ENCODE measurements at regions not wholly inside any gene's neighbourhood (a gene's known extent, or its start where the extent isn't known, plus 50 kb on each side); places are given as distances from the start of the nearest gene placed in this dataset.

GRCh38 chr10:75347186-75347585 is 54.4 kb downstream of the ZNF503 start:
- no peak for DNase-seq (ENCODE audit: low spot score in 2 of 2)
- no peak for FAIRE-seq

GRCh38 chr10:75345738-75346137 is 55.8 kb downstream of the ZNF503 start:
- FAIRE-seq = no peak
- DNase-seq (ENCODE audit: low spot score in 2 of 2) = no peak

GRCh38 chr10:75344170-75344569 is 57.4 kb downstream of the ZNF503 start:
- FAIRE-seq (no peak), DNase-seq (ENCODE audit: low spot score in 2 of 2) (no peak)

GRCh38 chr10:75342397-75342796 is 59.2 kb downstream of the ZNF503 start:
- FAIRE-seq = no peak
- DNase-seq (ENCODE audit: low spot score in 2 of 2) = no peak

- DNase-seq (ENCODE audit: low spot score in 2 of 2) (no peak), FAIRE-seq (no peak)
These were observed 65.6 kb downstream of the ZNF503 start for GRCh38 chr10:75335983-75336382.

- no peak for DNase-seq (ENCODE audit: low spot score in 2 of 2)
These were observed 66.4 kb downstream of the ZNF503 start for GRCh38 chr10:75335191-75335590.

GRCh38 chr10:75334720-75335119 is 66.8 kb downstream of the ZNF503 start:
- DNase-seq (ENCODE audit: low spot score in 2 of 2) = no peak
- no peak for FAIRE-seq

More at GRCh38 chr10:75335191-75335590, 66.4 kb downstream of the ZNF503 start:
- no peak for FAIRE-seq

GRCh38 chr10:75332081-75332480 is 69.5 kb downstream of the ZNF503 start:
- FAIRE-seq = no peak

GRCh38 chr10:75331081-75331480 is 70.5 kb downstream of the ZNF503 start:
- DNase-seq (ENCODE audit: low spot score in 2 of 2) (no peak), FAIRE-seq (no peak)

More at GRCh38 chr10:75332081-75332480, 69.5 kb downstream of the ZNF503 start:
- no peak for DNase-seq (ENCODE audit: low spot score in 2 of 2)

- FAIRE-seq = no peak
These were observed 72.3 kb downstream of the ZNF503 start for GRCh38 chr10:75329190-75329745.

GRCh38 chr10:75326306-75326705 is 75.3 kb downstream of the ZNF503 start:
- FAIRE-seq = no peak
- DNase-seq (ENCODE audit: low spot score in 2 of 2) = no peak

More at GRCh38 chr10:75329190-75329745, 72.3 kb downstream of the ZNF503 start:
- DNase-seq (ENCODE audit: low spot score in 2 of 2) = no peak

GRCh38 chr10:75319274-75319673 is 82.3 kb downstream of the ZNF503 start:
- FAIRE-seq (no peak), DNase-seq (ENCODE audit: low spot score in 2 of 2) (no peak)

- FAIRE-seq = no peak
- DNase-seq (ENCODE audit: low spot score in 2 of 2) = no peak
These were observed 78.8 kb upstream of the COMTD1 start for GRCh38 chr10:75314570-75314969.

GRCh38 chr10:75312440-75312839 is 76.7 kb upstream of the COMTD1 start:
- no peak for DNase-seq (ENCODE audit: low spot score in 2 of 2)
- no peak for FAIRE-seq

GRCh38 chr10:75305675-75306074 is 69.9 kb upstream of the COMTD1 start:
- no peak for FAIRE-seq
- DNase-seq (ENCODE audit: low spot score in 2 of 2) = no peak

- FAIRE-seq (no peak), DNase-seq (ENCODE audit: low spot score in 2 of 2) (no peak)
These were observed 69.1 kb upstream of the COMTD1 start for GRCh38 chr10:75304741-75305390.

GRCh38 chr10:75304313-75304712 is 68.6 kb upstream of the COMTD1 start:
- no peak for FAIRE-seq
- no peak for DNase-seq (ENCODE audit: low spot score in 2 of 2)

GRCh38 chr10:75303045-75303777 is 67.5 kb upstream of the COMTD1 start:
- DNase-seq (ENCODE audit: low spot score in 2 of 2) = no peak
- no peak for FAIRE-seq

- DNase-seq (ENCODE audit: low spot score in 2 of 2) (no peak), FAIRE-seq (no peak)
These were observed 66.3 kb upstream of the COMTD1 start for GRCh38 chr10:75302029-75302428.

GRCh38 chr10:75297021-75297599 is 61.4 kb upstream of the COMTD1 start:
- FAIRE-seq (no peak), DNase-seq (ENCODE audit: low spot score in 2 of 2) (no peak)

- no peak for FAIRE-seq
- DNase-seq (ENCODE audit: low spot score in 2 of 2) = no peak
These were observed 60.2 kb upstream of the COMTD1 start for GRCh38 chr10:75295868-75296441.

Data from frontal cortex (tissue), 3 donors.